Neural crest cell (in vitro differentiated cells): ENCODE measurements at regions not wholly inside any gene's neighbourhood (a gene's known extent, or its start where the extent isn't known, plus 50 kb on each side); places are given as distances from the start of the nearest gene placed in this dataset.

Experiments used
- DNase-seq: peaks from one replicate; pipeline ENCODE4 v3.0.0; 2021; ENCODE audit warnings: low read depth, mixed read lengths, low spot score
- H3K27ac Mint-ChIP-seq: one replicate; pipeline ENCODE4 v1.8.0; 2021; ENCODE audit warnings: mild to moderate bottlenecking, mixed read lengths; ENCODE audit not compliant: unreplicated experiment
- H3K27me3 Mint-ChIP-seq: 2 replicates; pipeline ENCODE4 v1.8.0; 2021; ENCODE audit warnings: low read depth, mild to moderate bottlenecking, mixed read lengths
- H3K36me3 Mint-ChIP-seq: 2 replicates; pipeline ENCODE4 v1.8.0; 2021; ENCODE audit warnings: low read depth, mild to moderate bottlenecking, mixed read lengths
- H3K4me1 Mint-ChIP-seq: 2 replicates; pipeline ENCODE4 v1.8.0; 2021; ENCODE audit warnings: mixed read lengths
- H3K4me3 Mint-ChIP-seq: one replicate; pipeline ENCODE4 v1.8.0; 2021; ENCODE audit warnings: mild to moderate bottlenecking, mixed read lengths
- H3K9me3 Mint-ChIP-seq: 2 replicates; pipeline ENCODE4 v1.8.0; 2021; ENCODE audit warnings: mixed read lengths
- TF ChIP-seq, protein P1 (sequence below): fragments of 200-600 bp; sonication (generic); conservative IDR thresholded peaks from 2 replicates; pipeline ENCODE4 v1.5.0; 2021; ENCODE audit warnings: antibody characterized with exemption, mild to moderate bottlenecking

DNA sequence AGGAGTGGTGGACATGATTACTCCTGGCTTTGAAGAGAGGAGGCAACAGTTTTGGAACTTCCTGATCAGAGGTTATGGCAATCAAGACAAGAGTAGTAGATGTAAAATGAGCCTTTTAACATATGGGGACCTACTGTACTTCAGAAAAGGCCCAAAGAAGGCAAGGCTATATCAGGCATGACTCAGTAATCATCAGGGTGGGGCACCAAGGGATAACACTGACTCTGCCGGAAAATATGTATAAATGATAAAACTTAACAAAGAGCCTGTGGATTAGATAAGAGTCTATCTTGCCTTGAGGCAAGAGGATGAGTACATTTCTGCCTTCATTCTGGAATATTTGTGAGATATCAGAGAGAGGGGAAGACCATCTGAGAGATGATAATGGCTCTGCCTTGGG, 1389.9 kb upstream of the MAP3K7 start:
- Mint-ChIP-seq H3K4me1 (no peaks in the 10 kb centered on the region), H3K36me3 (no peaks in the 10 kb centered on the region), H3K4me3 (no peak overlapping the region), H3K27me3 (no peaks in the 10 kb centered on the region), H3K27ac (no peak overlapping the region), H3K9me3 (peaks cover 6% of the 10 kb centered on the region)
- DNase-seq = no peak
- TF ChIP-seq, protein P1, sequence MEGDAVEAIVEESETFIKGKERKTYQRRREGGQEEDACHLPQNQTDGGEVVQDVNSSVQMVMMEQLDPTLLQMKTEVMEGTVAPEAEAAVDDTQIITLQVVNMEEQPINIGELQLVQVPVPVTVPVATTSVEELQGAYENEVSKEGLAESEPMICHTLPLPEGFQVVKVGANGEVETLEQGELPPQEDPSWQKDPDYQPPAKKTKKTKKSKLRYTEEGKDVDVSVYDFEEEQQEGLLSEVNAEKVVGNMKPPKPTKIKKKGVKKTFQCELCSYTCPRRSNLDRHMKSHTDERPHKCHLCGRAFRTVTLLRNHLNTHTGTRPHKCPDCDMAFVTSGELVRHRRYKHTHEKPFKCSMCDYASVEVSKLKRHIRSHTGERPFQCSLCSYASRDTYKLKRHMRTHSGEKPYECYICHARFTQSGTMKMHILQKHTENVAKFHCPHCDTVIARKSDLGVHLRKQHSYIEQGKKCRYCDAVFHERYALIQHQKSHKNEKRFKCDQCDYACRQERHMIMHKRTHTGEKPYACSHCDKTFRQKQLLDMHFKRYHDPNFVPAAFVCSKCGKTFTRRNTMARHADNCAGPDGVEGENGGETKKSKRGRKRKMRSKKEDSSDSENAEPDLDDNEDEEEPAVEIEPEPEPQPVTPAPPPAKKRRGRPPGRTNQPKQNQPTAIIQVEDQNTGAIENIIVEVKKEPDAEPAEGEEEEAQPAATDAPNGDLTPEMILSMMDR = no peak

DNA sequence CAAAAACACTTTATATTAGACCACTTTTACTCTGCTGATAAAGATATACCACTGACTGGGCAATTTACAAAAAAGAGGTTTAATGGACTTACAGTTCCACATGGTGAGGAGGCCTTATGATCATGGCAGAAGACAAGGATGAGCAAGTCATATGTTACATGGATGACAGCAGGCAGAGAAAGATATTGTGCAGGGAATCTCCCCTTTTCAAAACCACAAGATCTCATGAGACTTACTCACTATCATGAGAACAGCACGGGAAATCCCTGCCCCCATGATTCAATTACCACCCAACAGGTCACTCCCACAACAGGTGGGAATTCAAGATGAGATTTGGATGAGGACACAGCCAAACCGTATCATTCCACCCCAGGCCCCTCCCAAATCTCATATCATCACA, 1383.8 kb upstream of the MAP3K7 start:
- TF ChIP-seq, protein P1 = no peak
- no peak overlapping the region for H3K4me3 Mint-ChIP-seq
- DNase-seq = no peak
- H3K9me3 Mint-ChIP-seq = peaks cover 18% of the 10 kb centered on the region
- no peaks in the 10 kb centered on the region for H3K36me3 Mint-ChIP-seq
- H3K27me3 Mint-ChIP-seq = peaks cover 2% of the 10 kb centered on the region
- H3K27ac Mint-ChIP-seq = no peak overlapping the region
- H3K4me1 Mint-ChIP-seq = no peaks in the 10 kb centered on the region

DNA sequence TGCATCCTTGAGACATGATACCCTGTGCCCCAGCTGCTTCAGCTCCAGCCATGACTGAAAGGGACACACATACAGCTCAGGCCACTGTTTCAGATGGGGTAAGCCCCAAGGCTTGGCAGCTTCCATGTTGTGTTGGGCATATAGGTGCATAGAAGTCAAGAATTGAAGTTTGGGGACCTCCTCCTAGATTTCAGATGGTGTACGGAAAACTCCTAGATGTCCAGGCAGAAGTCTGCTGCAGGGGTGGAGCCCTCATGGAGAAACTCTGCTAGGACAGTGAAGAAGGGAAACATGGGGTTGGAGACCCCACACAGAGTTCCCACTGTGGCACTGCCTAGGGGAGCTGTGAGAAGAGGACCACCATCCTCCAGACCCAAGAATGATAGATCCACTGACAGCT, 1379.0 kb upstream of the MAP3K7 start:
- Mint-ChIP-seq H3K9me3 (peaks cover 22% of the 10 kb centered on the region), H3K36me3 (peaks cover 10% of the 10 kb centered on the region), H3K27ac (no peak overlapping the region), H3K4me1 (no peaks in the 10 kb centered on the region), H3K27me3 (peaks cover under 1% of the 10 kb centered on the region), H3K4me3 (no peak overlapping the region)
- TF ChIP-seq, protein P1 = no peak
- no peak for DNase-seq

DNA sequence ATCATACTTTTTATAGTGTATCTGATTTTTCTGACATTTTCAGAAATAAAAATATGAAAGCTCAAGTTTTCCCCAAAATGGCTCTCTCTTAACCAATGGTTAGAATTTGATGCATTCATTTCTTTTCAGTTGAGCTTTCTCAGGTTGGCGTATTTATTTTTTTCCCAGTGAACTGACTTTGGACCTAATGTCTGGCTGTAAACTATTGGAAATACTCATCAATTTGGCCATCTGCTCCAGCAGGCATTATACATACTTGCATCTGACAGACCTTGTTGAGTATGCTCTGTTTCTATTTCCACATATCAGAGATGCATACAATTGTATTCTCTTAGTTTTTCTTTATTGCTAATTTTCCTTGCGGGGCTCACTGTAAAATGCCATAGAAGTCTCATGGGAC, 1374.8 kb upstream of the MAP3K7 start:
- no peaks in the 10 kb centered on the region for H3K4me1 Mint-ChIP-seq
- TF ChIP-seq, protein P1 = no peak

DNA sequence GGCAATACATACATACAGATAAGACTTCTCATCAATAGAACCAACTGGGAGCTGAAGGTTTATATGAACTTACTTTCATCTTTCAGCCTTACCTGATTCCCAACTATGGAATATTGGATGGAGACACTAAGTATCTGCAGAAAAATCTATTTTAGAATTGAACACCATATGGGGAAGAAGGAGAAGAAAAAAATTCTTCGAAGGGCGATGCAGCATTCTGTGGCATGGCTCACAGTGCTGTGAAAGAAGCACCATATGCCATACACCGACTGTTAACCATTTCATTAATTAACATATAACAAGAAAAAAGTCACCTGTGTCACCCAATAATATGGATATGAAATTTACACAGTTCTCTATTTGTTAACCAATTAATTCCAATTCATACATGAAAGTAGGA, 1374.4 kb upstream of the MAP3K7 start:
- no peaks in the 10 kb centered on the region for H3K4me1 Mint-ChIP-seq
- no peaks in the 10 kb centered on the region for H3K27me3 Mint-ChIP-seq
- no peak overlapping the region for H3K4me3 Mint-ChIP-seq
- no peak overlapping the region for H3K27ac Mint-ChIP-seq
- TF ChIP-seq, protein P1 = no peak
- H3K9me3 Mint-ChIP-seq = peaks cover 17% of the 10 kb centered on the region
- no peak for DNase-seq
- peaks cover 10% of the 10 kb centered on the region for H3K36me3 Mint-ChIP-seq

More for the DNA sequence above, 1374.8 kb upstream of the MAP3K7 start:
- Mint-ChIP-seq H3K4me3 (no peak overlapping the region), H3K27me3 (no peaks in the 10 kb centered on the region), H3K27ac (no peak overlapping the region), H3K36me3 (peaks cover 10% of the 10 kb centered on the region), H3K9me3 (peaks cover 20% of the 10 kb centered on the region)
- DNase-seq = no peak

DNA sequence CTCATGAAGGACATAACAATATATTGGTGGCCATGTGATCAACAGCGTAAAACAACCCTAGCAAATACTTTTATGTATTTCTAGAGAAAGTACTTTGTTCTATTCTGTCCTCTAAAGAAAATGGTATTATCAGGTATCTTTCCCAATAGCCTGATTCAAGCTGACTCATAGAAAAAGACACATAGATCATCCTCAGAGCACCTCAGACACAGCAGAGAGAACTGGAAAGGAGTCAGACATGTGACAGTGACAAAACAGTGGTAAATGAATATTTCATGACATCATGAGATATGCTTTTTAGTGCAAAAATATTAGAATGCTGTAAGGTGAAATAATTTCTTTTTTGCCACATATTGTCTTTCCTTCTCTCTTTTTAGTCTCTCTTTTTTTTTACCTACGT, 1355.0 kb upstream of the MAP3K7 start:
- Mint-ChIP-seq H3K36me3 (no peaks in the 10 kb centered on the region), H3K27ac (no peak overlapping the region), H3K27me3 (no peaks in the 10 kb centered on the region), H3K4me1 (no peaks in the 10 kb centered on the region), H3K4me3 (no peak overlapping the region), H3K9me3 (peaks cover 4% of the 10 kb centered on the region)
- DNase-seq = no peak
- TF ChIP-seq, protein P1 = no peak
